CD14-positive monocyte (primary cell): ENCODE measurements at regions not wholly inside any gene's neighbourhood (a gene's known extent, or its start where the extent isn't known, plus 50 kb on each side); places are given as distances from the start of the nearest gene placed in this dataset.
"Not testable (repeated sequence)": the region's sequence is repeated elsewhere in the genome, so short reads cannot be mapped to it uniquely, and the experiment has no call there.

Experiments
- DNase-seq, 3 donors: peaks; one replicate each; pipeline ENCODE4 v3.0.0-alpha.2; 2011 to 2022
- H2AFZ ChIP-seq: 2 replicates; pipeline ENCODE4 v1.6.0; 2012; ENCODE audit warnings: mild to moderate bottlenecking, low read depth, low read length, inconsistent platforms; ENCODE audit not compliant: insufficient read depth, poor library complexity, severe bottlenecking
- H3K27ac ChIP-seq, 2 donors: 1 replicate in 1 of 2; 2 replicates in 1 of 2; pipeline ENCODE4 v1.5.1; 2012 to 2013; ENCODE audit warnings: low read length in 2 of 2, control low read depth in 1 of 2, inconsistent platforms in 1 of 2, low read depth in 1 of 2, mild to moderate bottlenecking in 1 of 2
- H3K27me3 ChIP-seq, 2 donors: one replicate each; pipeline versions ENCODE4 v1.6.0 to v1.6.1; 2011 to 2013; ENCODE audit warnings: low read length in 2 of 2; ENCODE audit not compliant: control insufficient read depth in 2 of 2, insufficient read depth in 2 of 2
- H3K36me3 ChIP-seq, 2 donors: replicated peaks in 1 of 2; 1 replicate in 1 of 2; 2 replicates in 1 of 2; pipeline versions ENCODE4 v1.5.1 to v1.6.1; 2012 to 2013; ENCODE audit warnings: low read length in 2 of 2, control low read depth in 1 of 2, inconsistent platforms in 1 of 2, mild to moderate bottlenecking in 1 of 2; ENCODE audit not compliant: insufficient read depth in 2 of 2, control insufficient read depth in 1 of 2
- H3K4me1 ChIP-seq, 2 donors: 1 replicate in 1 of 2; 2 replicates in 1 of 2; pipeline versions ENCODE4 v1.5.1 to v1.6.1; 2012 to 2013; ENCODE audit warnings: low read length in 2 of 2, control low read depth in 1 of 2, inconsistent platforms in 1 of 2, mild to moderate bottlenecking in 1 of 2, moderate library complexity in 1 of 2; ENCODE audit not compliant: insufficient read depth in 2 of 2, control insufficient read depth in 1 of 2
- H3K4me2 ChIP-seq: replicated peaks from 2 replicates; pipeline ENCODE3; 2012; ENCODE audit warnings: low read length, moderate library complexity, mild to moderate bottlenecking; ENCODE audit not compliant: poor library complexity, severe bottlenecking; ENCODE audit errors: extremely low read depth
- H3K4me3 ChIP-seq, 3 experiments: fragments of 200-600 bp in 1 of 3; sonication (generic) in 1 of 3; replicated peaks in 1 of 3; 1 replicate in 2 of 3; 2 replicates in 1 of 3; pipeline ENCODE4 v1.5.1; 2011 to 2013; ENCODE audit warnings: low read length in 3 of 3, mild to moderate bottlenecking in 3 of 3, control low read depth in 2 of 3, low read depth in 2 of 3, inconsistent platforms in 1 of 3, moderate library complexity in 1 of 3
- H3K79me2 ChIP-seq: 2 replicates; pipeline ENCODE4 v1.6.0; 2012; ENCODE audit warnings: mild to moderate bottlenecking, control low read depth, inconsistent platforms, low read length, moderate library complexity; ENCODE audit not compliant: insufficient read depth
- H3K9ac ChIP-seq: 2 replicates; pipeline ENCODE4 v1.6.0; 2017; ENCODE audit warnings: low read length, mild to moderate bottlenecking; ENCODE audit not compliant: insufficient read depth, poor library complexity, severe bottlenecking
- H3K9me3 ChIP-seq, 2 donors: replicated peaks in 1 of 2; 1 replicate in 1 of 2; 2 replicates in 1 of 2; pipeline versions ENCODE4 v1.5.1 to v1.6.1; 2012 to 2013; ENCODE audit warnings: low read length in 2 of 2, control low read depth in 1 of 2; ENCODE audit not compliant: control insufficient read depth in 1 of 2, insufficient read depth in 1 of 2
- H4K20me1 ChIP-seq: 2 replicates; pipeline ENCODE4 v1.6.0; 2012; ENCODE audit warnings: mild to moderate bottlenecking, low read length, control low read depth, moderate library complexity; ENCODE audit not compliant: insufficient read depth
- H3K27ac Mint-ChIP-seq, 7 donors: one replicate each; pipeline ENCODE4 v1.8.0; 2020; ENCODE audit warnings: mild to moderate bottlenecking in 7 of 7, mixed read lengths in 7 of 7, moderate library complexity in 6 of 7, inconsistent platforms in 2 of 7
- H3K27me3 Mint-ChIP-seq, 3 donors: one replicate each; pipeline ENCODE4 v1.8.0; 2021 to 2022; ENCODE audit warnings: low read depth in 3 of 3, mild to moderate bottlenecking in 3 of 3, mixed read lengths in 3 of 3, moderate library complexity in 3 of 3, inconsistent platforms in 1 of 3
- H3K36me3 Mint-ChIP-seq, 2 donors: one replicate each; pipeline ENCODE4 v1.8.0; 2020; ENCODE audit warnings: mixed read lengths in 2 of 2, inconsistent platforms in 1 of 2, mild to moderate bottlenecking in 1 of 2
- H3K4me1 Mint-ChIP-seq: one replicate; pipeline ENCODE4 v1.8.0; 2020; ENCODE audit warnings: mild to moderate bottlenecking, mixed read lengths
- H3K4me3 Mint-ChIP-seq, 2 donors: one replicate each; pipeline ENCODE4 v1.8.0; 2020; ENCODE audit warnings: mild to moderate bottlenecking in 2 of 2, mixed read lengths in 2 of 2, moderate library complexity in 1 of 2
- H3K9me3 Mint-ChIP-seq, 7 donors: one replicate each; pipeline ENCODE4 v1.8.0; 2020 to 2022; ENCODE audit warnings: mixed read lengths in 7 of 7, mild to moderate bottlenecking in 6 of 7, moderate library complexity in 6 of 7, inconsistent platforms in 2 of 7
- CTCF ChIP-seq: fragments of 200-600 bp; IDR thresholded peaks from one replicate; pipeline ENCODE4 v1.8.0; 2022; ENCODE audit warnings: antibody characterized with exemption, mild to moderate bottlenecking
- WGBS: methylation state at CpG from one replicate; pipeline ENCODE4 v1.1.5; 2013; ENCODE audit warnings: missing lambda C conversion rate; ENCODE audit not compliant: insufficient coverage; 5-methylcytosine and 5-hydroxymethylcytosine counted together
- intact Hi-C, 2 donors: fragments of 100-400 bp; cut with micrococcal nuclease; formaldehyde crosslinking; loops; one replicate each; pipeline versions ENCODE4 v1.15.0 to v1.15.1; 2023

- H3K4me3 Mint-ChIP-seq = no peak overlapping the region
- H3K36me3 Mint-ChIP-seq = peaks cover 0 to 3% of the 10 kb centered on the region in 2 donors
- Histone ChIP-seq H3K36me3 (no peaks in the 10 kb centered on the region), H3K4me2 (no peak overlapping the region), H3K9ac (no peak overlapping the region), H3K4me3 (no peak overlapping the region), H3K27ac (no peak overlapping the region), H3K79me2 (no peaks in the 10 kb centered on the region), H3K4me1 (peaks cover 0 to 5% of the 10 kb centered on the region in 2 donors), H4K20me1 (no peaks in the 10 kb centered on the region), H2AFZ (no peak overlapping the region), H3K27me3 (no peaks in the 10 kb centered on the region), H3K9me3 (no peaks in the 10 kb centered on the region)
- no peak for TF ChIP-seq CTCF
- intact Hi-C loops = no loop called here
- no peak for DNase-seq
- peaks cover 8% of the 10 kb centered on the region for H3K4me1 Mint-ChIP-seq
- peaks cover 3 to 11% (median 8%) of the 10 kb centered on the region in 3 donors for H3K27me3 Mint-ChIP-seq
- WGBS = no CpG with 5 or more reads among the region's 3 CpGs
- no peak overlapping the region for H3K27ac Mint-ChIP-seq
- no peaks in the 10 kb centered on the region for H3K9me3 Mint-ChIP-seq
Measured at GRCh38 chr2:38243186-38243880, 133.7 kb downstream of the ATL2 start.

GRCh38 chr2:38239452-38239851, 137.6 kb downstream of the ATL2 start:
- no peaks in the 10 kb centered on the region for H3K36me3 Mint-ChIP-seq
- H3K9ac ChIP-seq = no peak overlapping the region
- H3K27ac Mint-ChIP-seq = no peak overlapping the region
- H3K27me3 ChIP-seq = no peaks in the 10 kb centered on the region
- no peak overlapping the region for H3K27ac ChIP-seq
- peaks cover 0 to 8% (median under 1%) of the 10 kb centered on the region in 7 donors for H3K9me3 Mint-ChIP-seq
- peaks cover 6 to 10% (median 9%) of the 10 kb centered on the region in 3 donors for H3K27me3 Mint-ChIP-seq
- intact Hi-C loops = no loop called here
- no peaks in the 10 kb centered on the region for H3K4me1 ChIP-seq
- DNase-seq = no peak
- no peaks in the 10 kb centered on the region for H3K4me1 Mint-ChIP-seq
- H3K4me3 ChIP-seq = no peak overlapping the region
- H3K4me2 ChIP-seq = no peak overlapping the region
- WGBS = 95% methylated on average over 6 of the region's 10 CpGs
- TF ChIP-seq CTCF = no peak
- H3K79me2 ChIP-seq = no peaks in the 10 kb centered on the region
- H4K20me1 ChIP-seq = no peaks in the 10 kb centered on the region
- peak overlapping the region in 1 of 2 donors; percentile 13 for H3K4me3 Mint-ChIP-seq
- no peaks in the 10 kb centered on the region for H3K9me3 ChIP-seq
- H3K36me3 ChIP-seq = no peaks in the 10 kb centered on the region
- H2AFZ ChIP-seq = no peak overlapping the region

- H3K36me3 Mint-ChIP-seq, H3K9ac ChIP-seq, intact Hi-C loops, H2AFZ ChIP-seq, H3K4me1 ChIP-seq, H4K20me1 ChIP-seq, H3K4me3 Mint-ChIP-seq, H3K27ac Mint-ChIP-seq, H3K4me2 ChIP-seq, H3K4me3 ChIP-seq, H3K36me3 ChIP-seq, H3K27ac ChIP-seq, DNase-seq, H3K27me3 ChIP-seq, H3K9me3 ChIP-seq, H3K9me3 Mint-ChIP-seq, H3K4me1 Mint-ChIP-seq, H3K79me2 ChIP-seq: not testable (repeated sequence)
- WGBS = no CpG with 5 or more reads among the region's 5 CpGs
- peaks cover 4 to 14% (median 8%) of the 10 kb centered on the region in 3 donors for H3K27me3 Mint-ChIP-seq
Measured at GRCh38 chr2:38238705-38239104, 138.4 kb downstream of the ATL2 start.
